Kidney epithelial cell (primary cell): ENCODE measurements at regions not wholly inside any gene's neighbourhood (a gene's known extent, or its start where the extent isn't known, plus 50 kb on each side); places are given as distances from the start of the nearest gene placed in this dataset.

Experiments
- DNase-seq: peaks from one replicate; pipeline ENCODE4 v3.0.0-alpha.2; 2010; ENCODE audit warnings: low read depth
- H3K27me3 ChIP-seq: 2 replicates; pipeline ENCODE4 v1.6.0; 2011; ENCODE audit warnings: low read length; ENCODE audit not compliant: control insufficient read depth, insufficient read depth
- H3K36me3 ChIP-seq: 2 replicates; pipeline ENCODE4 v1.5.1; 2011; ENCODE audit warnings: low read length; ENCODE audit not compliant: control insufficient read depth, insufficient read depth
- H3K4me3 ChIP-seq: 2 replicates; pipeline ENCODE4 v1.5.1; 2011; ENCODE audit warnings: low read depth, mild to moderate bottlenecking, control low read depth, low read length
- TF ChIP-seq, protein P1 (sequence below): IDR thresholded peaks from 2 replicates; pipeline ENCODE4 v1.5.1; 2011; ENCODE audit warnings: mild to moderate bottlenecking, moderate library complexity, low read length, control low read depth, inconsistent platforms; ENCODE audit not compliant: insufficient read depth, poor library complexity, severe bottlenecking

DNA sequence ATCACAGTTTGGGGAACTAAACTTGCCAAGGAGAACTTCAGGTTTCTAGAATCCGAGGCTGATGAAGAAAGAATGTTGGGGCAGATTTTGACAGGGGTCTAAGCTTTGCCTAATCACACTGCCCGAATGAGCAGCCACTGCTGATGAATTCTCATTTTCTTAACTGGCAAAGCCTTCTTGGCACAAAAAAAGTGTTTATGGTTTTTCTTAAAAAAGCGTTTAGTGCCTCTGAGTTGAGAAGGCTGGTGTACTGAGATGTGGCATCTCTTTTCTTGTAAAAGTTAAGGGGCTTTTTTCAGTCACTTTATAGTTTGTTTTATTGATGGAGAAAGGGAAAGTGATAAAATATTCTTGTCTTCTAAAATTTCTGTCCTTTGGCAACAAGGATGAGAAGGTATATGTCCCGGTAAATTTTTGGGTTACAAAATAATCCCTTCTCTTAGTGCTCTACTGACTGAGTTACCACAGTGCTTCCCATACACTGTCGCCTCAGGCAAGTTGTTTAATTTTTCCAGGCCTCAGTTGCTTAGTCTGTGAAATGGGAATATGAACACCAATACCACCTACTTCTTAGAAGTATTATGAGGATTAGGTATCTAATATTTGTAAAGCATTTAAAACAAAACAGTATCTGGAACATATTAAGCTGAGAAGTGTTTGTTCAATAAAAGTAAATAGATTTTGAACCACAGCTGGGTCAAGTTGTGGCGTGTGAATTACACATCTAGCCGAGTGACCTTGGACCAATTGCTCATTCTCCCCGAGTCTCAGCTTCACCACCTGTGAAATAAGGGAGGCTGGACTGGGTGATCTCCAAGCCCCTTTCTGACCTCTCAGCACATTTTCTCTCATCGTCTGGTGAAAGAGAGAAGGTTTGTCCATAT is 320.8 kb downstream of the HAPSTR1 start:
- Histone ChIP-seq H3K4me3 (no peak overlapping the region), H3K27me3 (no peaks in the 10 kb centered on the region), H3K36me3 (no peaks in the 10 kb centered on the region)
- DNase-seq = no peak
- TF ChIP-seq, protein P1, sequence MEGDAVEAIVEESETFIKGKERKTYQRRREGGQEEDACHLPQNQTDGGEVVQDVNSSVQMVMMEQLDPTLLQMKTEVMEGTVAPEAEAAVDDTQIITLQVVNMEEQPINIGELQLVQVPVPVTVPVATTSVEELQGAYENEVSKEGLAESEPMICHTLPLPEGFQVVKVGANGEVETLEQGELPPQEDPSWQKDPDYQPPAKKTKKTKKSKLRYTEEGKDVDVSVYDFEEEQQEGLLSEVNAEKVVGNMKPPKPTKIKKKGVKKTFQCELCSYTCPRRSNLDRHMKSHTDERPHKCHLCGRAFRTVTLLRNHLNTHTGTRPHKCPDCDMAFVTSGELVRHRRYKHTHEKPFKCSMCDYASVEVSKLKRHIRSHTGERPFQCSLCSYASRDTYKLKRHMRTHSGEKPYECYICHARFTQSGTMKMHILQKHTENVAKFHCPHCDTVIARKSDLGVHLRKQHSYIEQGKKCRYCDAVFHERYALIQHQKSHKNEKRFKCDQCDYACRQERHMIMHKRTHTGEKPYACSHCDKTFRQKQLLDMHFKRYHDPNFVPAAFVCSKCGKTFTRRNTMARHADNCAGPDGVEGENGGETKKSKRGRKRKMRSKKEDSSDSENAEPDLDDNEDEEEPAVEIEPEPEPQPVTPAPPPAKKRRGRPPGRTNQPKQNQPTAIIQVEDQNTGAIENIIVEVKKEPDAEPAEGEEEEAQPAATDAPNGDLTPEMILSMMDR = no peak

DNA sequence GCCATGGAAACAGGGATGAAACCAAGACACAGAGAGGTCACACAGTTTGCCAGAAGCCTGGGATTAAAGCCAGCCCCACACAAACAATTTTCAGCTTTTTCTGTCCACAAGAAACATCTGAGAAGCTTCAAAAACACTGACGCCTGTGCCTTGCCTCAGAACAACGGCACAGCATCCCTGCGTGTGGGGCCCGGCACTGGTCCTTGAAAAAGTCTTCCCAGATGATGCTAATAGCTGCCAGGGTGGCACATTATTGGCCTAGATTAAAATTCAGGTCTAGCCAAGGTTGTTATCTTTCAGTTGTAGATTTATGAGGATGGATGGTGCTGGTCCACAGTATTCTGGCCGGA is 321.4 kb downstream of the HAPSTR1 start:
- Histone ChIP-seq H3K36me3 (no peaks in the 10 kb centered on the region), H3K27me3 (no peaks in the 10 kb centered on the region), H3K4me3 (no peak overlapping the region)
- no peak for DNase-seq
- TF ChIP-seq, protein P1 = no peak

DNA sequence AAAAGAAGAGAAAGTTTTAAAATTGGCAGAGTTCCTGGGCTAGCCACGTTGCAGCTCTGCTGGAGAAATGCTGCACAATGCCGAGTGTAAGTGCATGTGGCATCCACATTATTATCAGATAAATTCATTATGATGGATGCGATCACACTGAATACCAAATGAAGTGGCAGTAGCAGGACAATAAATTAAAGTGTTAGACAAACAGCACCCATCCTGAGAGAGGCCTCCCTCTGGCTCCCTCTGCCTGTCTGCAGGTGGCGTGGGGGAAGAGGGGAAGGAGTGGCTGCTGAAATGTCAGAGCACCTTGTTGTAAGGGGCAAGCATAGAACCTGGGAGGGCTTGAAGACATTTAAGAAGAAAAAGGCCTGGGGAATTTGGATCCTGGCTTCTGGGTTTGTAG is 324.1 kb downstream of the HAPSTR1 start:
- DNase-seq = no peak
- H3K36me3 ChIP-seq = no peaks in the 10 kb centered on the region
- TF ChIP-seq, protein P1 = no peak
- H3K27me3 ChIP-seq = no peaks in the 10 kb centered on the region
- H3K4me3 ChIP-seq = no peak overlapping the region

DNA sequence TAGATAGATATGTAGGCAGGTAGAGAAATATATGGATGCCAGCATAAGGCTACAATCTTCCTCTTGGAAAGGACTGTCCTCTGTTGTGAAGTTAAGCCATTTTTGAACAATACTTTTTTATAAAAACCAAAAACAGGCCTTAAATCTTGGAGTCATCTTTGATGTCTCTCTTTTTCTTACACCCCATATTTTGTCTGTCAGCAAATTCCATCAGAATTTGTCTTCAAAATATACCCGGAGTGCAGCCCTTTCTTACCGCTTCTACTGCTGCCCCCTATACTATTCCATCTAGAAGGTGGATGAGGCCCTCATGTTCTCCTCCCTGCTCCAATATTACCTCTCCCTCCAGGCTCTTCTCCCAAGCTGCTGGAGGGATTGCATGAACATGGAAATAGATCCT is 326.5 kb downstream of the HAPSTR1 start:
- no peaks in the 10 kb centered on the region for H3K27me3 ChIP-seq
- H3K36me3 ChIP-seq = no peaks in the 10 kb centered on the region
- TF ChIP-seq, protein P1 = no peak
- DNase-seq = no peak
- no peak overlapping the region for H3K4me3 ChIP-seq

DNA sequence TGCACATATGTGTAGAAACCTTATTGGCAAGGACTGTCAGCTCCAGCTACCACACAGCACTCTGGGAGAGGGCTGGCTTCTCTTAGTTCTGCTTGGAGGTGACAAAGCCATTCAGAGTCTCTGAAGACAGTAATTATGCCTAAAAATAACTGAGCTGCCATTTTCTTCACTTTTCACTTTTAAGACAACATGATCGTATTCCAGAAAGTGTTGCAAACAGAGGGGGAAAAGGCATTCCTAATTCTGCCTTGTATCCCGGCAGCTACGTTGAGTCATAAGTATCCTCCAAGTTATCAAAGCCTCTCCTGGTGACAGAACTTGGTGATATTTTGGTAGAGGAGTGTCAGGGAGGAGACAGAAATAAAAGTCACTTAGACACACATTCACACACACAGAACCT is 327.7 kb downstream of the HAPSTR1 start:
- TF ChIP-seq, protein P1 = no peak
- Histone ChIP-seq H3K4me3 (no peak overlapping the region), H3K36me3 (no peaks in the 10 kb centered on the region), H3K27me3 (no peaks in the 10 kb centered on the region)
- no peak for DNase-seq
